ENCODE measurements at regions not wholly inside any gene's neighbourhood (a gene's known extent, or its start where the extent isn't known, plus 50 kb on each side); places are given as distances from the start of the nearest gene placed in this dataset.
"Not testable (repeated sequence)": the region's sequence is repeated elsewhere in the genome, so short reads cannot be mapped to it uniquely, and the experiment has no call there.

- DNase-seq, result no peak
These were observed 178.6 kb downstream of the RPS24 start for GRCh38 chr10:78212060-78212785.

GRCh38 chr10:78212786-78213175 is 179.1 kb downstream of the RPS24 start:
- no peak for DNase-seq

GRCh38 chr10:78214955-78215354 is 181.3 kb downstream of the RPS24 start:
- peak; percentile 43 for DNase-seq

DNA sequence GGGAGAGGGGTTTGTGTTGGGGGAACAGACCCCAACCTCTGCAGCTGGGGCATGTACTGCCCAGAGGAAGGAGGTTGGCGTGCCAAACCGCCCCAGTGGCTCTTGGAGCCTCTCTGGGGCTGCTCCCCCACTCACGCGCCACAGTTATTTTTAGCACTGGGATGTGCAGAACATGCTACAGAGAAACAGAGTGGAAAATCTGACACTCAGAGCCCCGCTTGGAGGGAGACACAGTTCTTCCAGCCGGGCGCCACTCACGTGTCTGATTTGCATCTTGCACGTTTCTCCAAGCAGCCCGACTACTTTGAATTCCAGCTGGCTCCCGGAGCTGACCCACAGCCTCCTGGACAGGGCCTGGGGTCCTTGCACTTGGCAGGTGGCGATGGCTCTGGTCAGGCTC is 182.0 kb downstream of the RPS24 start:
- peak; percentile 40 for DNase-seq

GRCh38 chr10:78217336-78217735 is 183.7 kb downstream of the RPS24 start:
- no peak for DNase-seq

DNA sequence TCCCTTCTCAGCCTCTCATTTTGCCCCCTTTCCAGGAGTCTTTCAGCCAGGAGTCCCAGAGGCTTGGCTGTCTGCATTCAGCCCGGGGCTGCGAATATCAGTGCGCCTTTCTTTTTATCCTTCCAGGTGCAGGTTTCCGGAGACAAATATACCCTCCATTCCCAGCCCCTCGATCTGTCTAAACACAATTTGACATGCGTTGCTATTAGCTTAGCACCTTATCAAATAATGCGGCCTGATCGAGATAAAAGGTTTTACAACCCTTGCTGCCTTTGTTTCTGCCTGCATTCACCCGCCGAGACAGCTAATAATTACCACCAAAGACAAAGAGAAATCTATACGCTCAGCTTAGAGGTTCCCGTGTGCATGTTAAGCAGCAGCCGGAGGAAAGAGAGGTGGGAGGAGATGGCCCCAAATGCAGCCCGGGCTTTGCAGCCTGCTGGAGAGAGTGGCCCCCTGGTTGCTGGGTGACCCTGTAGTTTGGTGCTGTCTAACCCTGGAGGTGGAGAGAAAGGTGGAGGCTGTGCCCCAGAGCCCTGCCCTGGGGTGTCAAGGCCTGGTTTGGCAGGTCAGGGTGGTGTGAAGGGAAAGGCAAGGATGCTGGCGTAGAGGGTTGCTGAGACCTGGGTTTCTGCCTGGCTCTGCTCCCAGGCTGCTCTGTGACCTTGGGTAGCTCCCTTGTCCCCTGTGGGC is 185.3 kb downstream of the RPS24 start:
- no peak for DNase-seq

DNA sequence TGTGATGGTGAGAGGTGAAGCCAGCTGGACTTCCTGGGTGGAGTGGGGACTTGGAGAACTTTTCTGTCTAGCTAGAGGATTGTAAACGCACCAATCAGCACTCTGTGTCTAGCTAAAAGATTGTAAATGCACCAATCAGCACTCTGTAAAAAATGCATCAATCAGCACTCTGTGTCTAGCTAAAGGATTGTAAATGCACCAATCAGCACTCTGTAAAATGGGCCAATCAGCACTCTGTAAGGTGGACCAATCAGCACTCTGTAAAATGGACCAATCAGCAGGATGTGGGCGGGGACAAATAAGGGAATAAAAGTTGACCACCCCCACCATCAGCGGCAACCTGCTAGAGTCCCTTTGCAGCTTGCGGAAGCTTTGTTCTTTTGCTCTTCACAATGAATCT is 185.9 kb downstream of the RPS24 start:
- DNase-seq, result not testable (repeated sequence)

DNA sequence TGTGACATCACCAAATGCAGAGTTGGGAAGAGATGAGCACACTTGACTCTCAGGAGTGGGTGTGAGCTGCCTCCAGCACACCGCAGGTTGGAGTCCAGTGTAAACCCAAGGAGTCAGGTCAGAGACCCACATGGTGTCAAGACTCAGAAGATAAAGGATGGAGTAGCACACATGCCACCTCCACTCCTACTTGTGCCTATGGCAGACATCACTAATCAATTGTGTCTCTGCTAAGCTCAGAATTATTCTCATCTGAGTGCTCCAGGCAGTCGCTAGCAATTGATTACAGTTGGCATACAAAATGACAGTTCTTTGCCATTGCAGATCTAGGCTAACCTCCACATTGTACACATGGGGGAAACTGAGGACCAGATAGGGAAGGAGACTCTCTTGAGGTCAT is 187.1 kb downstream of the RPS24 start:
- no peak for DNase-seq

GRCh38 chr10:78222096-78222790 is 188.6 kb downstream of the RPS24 start:
- DNase-seq, result no peak

GRCh38 chr10:78223088-78223487 is 189.4 kb downstream of the RPS24 start:
- no peak for DNase-seq

DNA sequence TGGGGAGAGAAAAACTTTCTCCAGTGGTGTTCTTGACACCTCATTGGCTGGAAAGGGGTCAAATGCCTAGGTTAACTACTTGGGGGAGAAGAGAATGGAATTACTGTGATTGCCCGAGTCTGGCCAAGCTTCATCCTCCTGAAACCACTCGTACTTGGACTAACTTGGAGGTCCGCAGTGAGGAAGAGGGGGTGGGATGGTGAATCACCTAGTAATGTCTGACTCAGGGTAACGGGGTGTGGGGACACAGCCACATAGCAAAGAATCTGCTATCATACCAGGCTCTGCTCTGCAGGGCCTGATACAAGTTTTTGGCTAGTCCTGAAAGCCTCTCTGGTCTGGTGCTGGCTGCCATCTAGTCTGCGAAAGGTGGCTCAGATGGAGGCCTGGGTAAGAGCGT is 190.9 kb downstream of the RPS24 start:
- DNase-seq, result no peak

- DNase-seq, result no peak
These were observed 191.9 kb downstream of the RPS24 start for GRCh38 chr10:78225594-78225993.

- no peak for DNase-seq
These were observed 195.8 kb downstream of the RPS24 start for GRCh38 chr10:78229489-78229888.

GRCh38 chr10:78229950-78230675 is 196.4 kb downstream of the RPS24 start:
- no peak for DNase-seq

GRCh38 chr10:78231327-78231726 is 197.7 kb downstream of the RPS24 start:
- no peak for DNase-seq

DNA sequence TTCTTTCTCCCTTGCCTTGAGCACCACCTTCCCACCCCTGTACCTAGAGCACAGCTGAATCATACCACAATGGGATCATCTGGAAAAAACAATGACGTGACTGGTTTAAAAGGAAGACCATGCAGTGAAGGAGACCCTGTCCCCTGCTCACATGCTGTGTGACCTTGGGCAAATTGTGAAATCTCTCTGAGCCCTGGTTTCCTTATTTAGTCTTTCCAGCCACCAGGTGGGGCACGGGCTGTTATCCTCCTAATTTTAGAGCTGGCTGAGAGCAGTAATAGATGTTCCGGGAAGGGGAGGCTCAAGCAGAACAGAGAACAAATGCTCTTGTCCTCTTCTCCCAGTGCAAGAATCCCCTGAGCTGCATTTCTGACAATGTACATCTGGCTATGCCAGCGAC is 198.3 kb downstream of the RPS24 start:
- DNase-seq, result no peak

DNA sequence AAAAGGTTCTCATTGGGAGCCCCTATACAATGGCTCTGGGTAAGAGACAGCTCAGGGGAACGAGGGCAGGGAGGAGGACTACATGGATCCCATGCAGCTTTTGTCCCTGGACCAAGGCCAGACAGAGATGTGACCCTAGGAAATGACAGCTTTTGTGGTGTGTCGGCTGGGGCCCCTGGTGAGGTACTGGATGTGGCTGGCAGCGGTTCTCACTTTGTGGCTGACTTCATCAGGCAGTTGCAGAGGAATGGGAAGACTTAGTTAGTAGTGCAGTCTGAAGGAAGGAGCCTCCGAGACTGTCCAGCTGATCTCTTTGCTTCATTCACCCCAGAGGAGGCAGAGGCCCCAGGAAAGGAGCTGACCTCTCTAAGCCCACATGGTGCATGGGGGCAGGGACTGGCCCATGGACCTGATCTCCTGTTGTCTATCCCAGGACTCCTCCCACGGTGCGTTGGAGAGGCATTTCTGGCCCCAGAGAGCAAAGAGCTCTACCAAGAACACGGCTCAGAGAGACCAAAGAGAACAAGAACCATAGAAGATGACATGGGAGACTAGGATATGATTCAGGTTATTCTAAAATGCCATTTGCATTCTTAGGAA is 202.9 kb downstream of the RPS24 start:
- DNase-seq, result no peak

DNA sequence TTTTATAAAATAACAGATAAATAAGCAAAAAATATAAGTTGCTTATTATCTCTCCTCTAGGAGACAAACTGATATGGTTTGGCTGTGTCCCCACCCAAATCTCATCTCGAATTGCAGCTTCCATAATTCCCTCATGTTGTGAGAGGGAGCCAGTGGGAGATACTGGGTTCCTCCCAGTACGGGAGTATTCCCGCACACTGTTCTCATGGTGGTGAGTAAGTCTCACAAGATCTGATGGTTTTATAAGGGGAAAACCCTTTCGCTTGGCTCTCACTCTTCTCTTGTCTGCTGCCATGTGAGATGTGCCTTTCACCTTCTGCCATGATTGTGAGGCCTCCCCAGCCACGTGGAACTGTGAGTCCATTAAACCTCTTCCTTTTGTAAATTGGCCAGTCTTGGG is 204.3 kb downstream of the RPS24 start:
- peak; percentile 20 for DNase-seq

- no peak for DNase-seq
These were observed 213.6 kb downstream of the RPS24 start for GRCh38 chr10:78247266-78247665.

DNA sequence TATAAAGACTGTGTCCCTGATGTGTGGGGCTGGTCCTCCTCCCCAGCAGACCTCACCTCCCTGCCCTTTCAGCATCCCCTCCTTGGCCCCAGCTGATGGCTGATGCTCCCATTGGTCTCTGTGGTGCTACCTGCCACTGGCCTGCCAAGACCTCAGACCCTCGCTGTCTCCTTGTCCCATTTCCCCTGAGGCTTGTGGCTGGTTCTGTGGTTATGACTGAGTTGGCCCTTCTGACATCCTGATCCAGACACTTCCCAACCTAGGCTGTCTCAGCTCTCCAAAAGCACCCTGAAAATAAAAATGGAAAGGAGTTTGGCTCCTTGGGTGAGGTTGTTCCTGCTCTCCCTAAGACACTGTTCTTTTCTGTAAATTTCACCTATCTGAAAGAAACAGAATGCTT is 214.2 kb downstream of the RPS24 start:
- no peak for DNase-seq

DNA sequence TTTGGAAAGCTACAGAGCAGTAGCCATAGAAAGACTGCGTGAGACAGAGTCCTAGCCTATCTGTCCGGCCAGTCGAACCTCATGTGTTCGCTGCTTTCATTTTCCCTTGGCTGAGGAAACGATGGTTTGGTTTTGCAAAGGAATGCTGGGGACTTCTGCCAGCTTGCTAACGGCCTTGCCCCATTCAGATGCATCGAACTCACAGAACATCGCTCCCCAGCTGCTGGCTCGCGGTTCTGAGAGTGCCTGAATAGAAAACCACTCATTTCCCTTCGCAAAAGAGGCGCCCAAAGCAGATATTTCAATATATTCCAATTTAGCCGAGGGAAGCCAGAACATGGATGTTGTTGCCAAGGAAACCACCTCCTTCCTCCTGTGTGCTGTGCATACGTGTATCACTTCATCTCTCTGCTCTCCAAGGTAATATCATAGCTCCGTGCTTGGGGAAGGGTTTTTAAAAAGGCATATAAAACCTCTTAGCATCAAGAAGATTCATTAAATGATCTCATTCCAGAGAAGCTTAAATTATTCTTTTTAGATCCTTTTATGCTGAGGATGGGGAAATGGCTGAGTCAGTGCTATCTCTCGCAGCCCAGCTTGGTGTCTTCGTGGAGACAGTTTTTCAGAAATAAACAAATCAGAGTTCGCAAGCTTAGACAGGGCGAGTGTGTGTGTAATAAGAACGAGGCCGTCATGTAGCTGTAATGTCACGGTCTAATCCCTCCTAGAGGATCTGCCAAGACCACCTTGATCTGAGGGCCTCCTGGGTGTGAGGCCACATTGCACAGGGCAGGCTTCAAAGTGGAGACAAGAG is 215.2 kb downstream of the RPS24 start:
- peak; percentile 24 for DNase-seq

- no peak for DNase-seq
These were observed 216.0 kb downstream of the RPS24 start for GRCh38 chr10:78249690-78250089.

Data from suppressor macrophage treated with lipopolysaccharide for 4 hours (primary cell).